Nephron progenitor cell (in vitro differentiated cells): ENCODE measurements at regions not wholly inside any gene's neighbourhood (a gene's known extent, or its start where the extent isn't known, plus 50 kb on each side); places are given as distances from the start of the nearest gene placed in this dataset.

Experiments
- DNase-seq: peaks from one replicate; pipeline ENCODE4 v3.0.0; 2021
- H3K27ac Mint-ChIP-seq: 2 replicates; pipeline ENCODE4 v1.8.0; 2021; ENCODE audit warnings: mild to moderate bottlenecking, moderate library complexity, mixed read lengths
- H3K27me3 Mint-ChIP-seq: 2 replicates; pipeline ENCODE4 v1.8.0; 2021; ENCODE audit warnings: mild to moderate bottlenecking, low read depth, mixed read lengths; ENCODE audit not compliant: poor library complexity
- H3K36me3 Mint-ChIP-seq: 2 replicates; pipeline ENCODE4 v1.8.0; 2021; ENCODE audit warnings: low read depth, mixed read lengths
- H3K4me1 Mint-ChIP-seq: 2 replicates; pipeline ENCODE4 v1.8.0; 2021; ENCODE audit warnings: mixed read lengths
- H3K4me3 Mint-ChIP-seq: 2 replicates; pipeline ENCODE4 v1.8.0; 2021; ENCODE audit warnings: mild to moderate bottlenecking, moderate library complexity, mixed read lengths
- H3K9me3 Mint-ChIP-seq: 2 replicates; pipeline ENCODE4 v1.8.0; 2021; ENCODE audit warnings: mild to moderate bottlenecking, moderate library complexity, mixed read lengths
- TF ChIP-seq, protein P1 (sequence below): fragments of 200-600 bp; sonication (generic); IDR thresholded peaks from 2 replicates; pipeline ENCODE4 v1.5.0; 2021; ENCODE audit warnings: antibody characterized with exemption

- H3K9me3 Mint-ChIP-seq, result peaks cover 23% of the 10 kb centered on the region
- no peak overlapping the region for H3K4me3 Mint-ChIP-seq
- H3K27me3 Mint-ChIP-seq, result peaks cover 82% of the 10 kb centered on the region
- H3K27ac Mint-ChIP-seq, result no peak overlapping the region
- peak; percentile 96 for DNase-seq
- H3K4me1 Mint-ChIP-seq, result no peaks in the 10 kb centered on the region
- no peaks in the 10 kb centered on the region for H3K36me3 Mint-ChIP-seq
- TF ChIP-seq, protein P1, sequence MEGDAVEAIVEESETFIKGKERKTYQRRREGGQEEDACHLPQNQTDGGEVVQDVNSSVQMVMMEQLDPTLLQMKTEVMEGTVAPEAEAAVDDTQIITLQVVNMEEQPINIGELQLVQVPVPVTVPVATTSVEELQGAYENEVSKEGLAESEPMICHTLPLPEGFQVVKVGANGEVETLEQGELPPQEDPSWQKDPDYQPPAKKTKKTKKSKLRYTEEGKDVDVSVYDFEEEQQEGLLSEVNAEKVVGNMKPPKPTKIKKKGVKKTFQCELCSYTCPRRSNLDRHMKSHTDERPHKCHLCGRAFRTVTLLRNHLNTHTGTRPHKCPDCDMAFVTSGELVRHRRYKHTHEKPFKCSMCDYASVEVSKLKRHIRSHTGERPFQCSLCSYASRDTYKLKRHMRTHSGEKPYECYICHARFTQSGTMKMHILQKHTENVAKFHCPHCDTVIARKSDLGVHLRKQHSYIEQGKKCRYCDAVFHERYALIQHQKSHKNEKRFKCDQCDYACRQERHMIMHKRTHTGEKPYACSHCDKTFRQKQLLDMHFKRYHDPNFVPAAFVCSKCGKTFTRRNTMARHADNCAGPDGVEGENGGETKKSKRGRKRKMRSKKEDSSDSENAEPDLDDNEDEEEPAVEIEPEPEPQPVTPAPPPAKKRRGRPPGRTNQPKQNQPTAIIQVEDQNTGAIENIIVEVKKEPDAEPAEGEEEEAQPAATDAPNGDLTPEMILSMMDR, result no peak
Observed at GRCh38 chr20:63082308-63082938, 75.7 kb upstream of the BHLHE23 start.

DNA sequence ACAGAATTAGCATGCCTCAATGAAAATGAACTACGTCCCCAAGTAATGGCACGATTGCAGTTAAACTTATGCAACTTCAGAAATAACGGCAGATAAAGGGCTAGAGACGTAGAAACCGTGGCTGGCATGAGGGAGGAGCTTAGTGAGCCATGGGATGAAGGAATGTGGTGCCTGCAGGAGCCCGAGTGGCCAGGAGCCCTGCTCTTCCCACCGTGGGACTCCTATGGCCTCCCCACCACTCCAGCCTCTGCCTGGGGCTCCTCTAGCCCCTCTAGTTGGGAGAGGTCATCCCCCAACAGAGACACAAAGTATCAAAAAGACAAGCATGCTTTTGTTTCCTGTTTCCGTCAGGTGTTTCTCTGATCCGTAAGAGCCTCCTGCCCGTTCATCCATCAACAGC, 75.1 kb upstream of the BHLHE23 start:
- Mint-ChIP-seq H3K27ac (no peak overlapping the region), H3K4me3 (no peak overlapping the region), H3K27me3 (peaks cover 83% of the 10 kb centered on the region), H3K36me3 (no peaks in the 10 kb centered on the region), H3K9me3 (peaks cover 28% of the 10 kb centered on the region), H3K4me1 (no peaks in the 10 kb centered on the region)
- DNase-seq, result no peak
- TF ChIP-seq, protein P1, result no peak

DNA sequence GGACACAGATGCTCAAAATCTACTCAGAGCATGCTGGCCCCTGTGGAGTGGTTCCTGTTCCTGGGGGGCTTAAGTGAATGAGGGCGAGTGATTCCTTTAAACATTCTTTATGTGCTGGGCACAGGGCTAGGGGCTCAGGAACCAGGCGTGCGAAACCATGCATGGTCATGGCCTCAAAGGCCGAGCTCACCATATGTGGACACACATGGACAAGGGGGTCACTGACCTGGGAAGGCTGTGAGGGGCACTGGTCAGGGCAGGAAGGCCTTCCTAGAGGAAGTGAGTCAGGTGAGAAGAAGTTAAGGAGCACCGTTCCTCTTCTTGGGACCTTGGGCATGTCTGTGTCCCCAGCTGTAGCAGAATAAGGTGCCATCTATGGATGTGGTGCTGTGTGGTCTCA, 74.6 kb upstream of the BHLHE23 start:
- TF ChIP-seq, protein P1, result no peak
- H3K4me1 Mint-ChIP-seq, result no peaks in the 10 kb centered on the region
- H3K36me3 Mint-ChIP-seq, result no peaks in the 10 kb centered on the region
- no peak overlapping the region for H3K27ac Mint-ChIP-seq
- DNase-seq, result no peak
- H3K27me3 Mint-ChIP-seq, result peaks cover 83% of the 10 kb centered on the region
- H3K4me3 Mint-ChIP-seq, result no peak overlapping the region
- peaks cover 33% of the 10 kb centered on the region for H3K9me3 Mint-ChIP-seq

GRCh38 chr20:63080811-63081210, 74.0 kb upstream of the BHLHE23 start:
- peaks cover 38% of the 10 kb centered on the region for H3K9me3 Mint-ChIP-seq
- TF ChIP-seq, protein P1, result no peak
- H3K36me3 Mint-ChIP-seq, result no peaks in the 10 kb centered on the region
- H3K27ac Mint-ChIP-seq, result no peak overlapping the region
- H3K27me3 Mint-ChIP-seq, result peaks cover 83% of the 10 kb centered on the region
- DNase-seq, result no peak
- no peak overlapping the region for H3K4me3 Mint-ChIP-seq
- no peaks in the 10 kb centered on the region for H3K4me1 Mint-ChIP-seq

- no peak for DNase-seq
- TF ChIP-seq, protein P1, result no peak
- Mint-ChIP-seq H3K4me3 (no peak overlapping the region), H3K4me1 (no peaks in the 10 kb centered on the region), H3K27ac (no peak overlapping the region), H3K27me3 (peaks cover 83% of the 10 kb centered on the region), H3K9me3 (peaks cover 42% of the 10 kb centered on the region), H3K36me3 (no peaks in the 10 kb centered on the region)
Observed at GRCh38 chr20:63080411-63080810, 73.6 kb upstream of the BHLHE23 start.

DNA sequence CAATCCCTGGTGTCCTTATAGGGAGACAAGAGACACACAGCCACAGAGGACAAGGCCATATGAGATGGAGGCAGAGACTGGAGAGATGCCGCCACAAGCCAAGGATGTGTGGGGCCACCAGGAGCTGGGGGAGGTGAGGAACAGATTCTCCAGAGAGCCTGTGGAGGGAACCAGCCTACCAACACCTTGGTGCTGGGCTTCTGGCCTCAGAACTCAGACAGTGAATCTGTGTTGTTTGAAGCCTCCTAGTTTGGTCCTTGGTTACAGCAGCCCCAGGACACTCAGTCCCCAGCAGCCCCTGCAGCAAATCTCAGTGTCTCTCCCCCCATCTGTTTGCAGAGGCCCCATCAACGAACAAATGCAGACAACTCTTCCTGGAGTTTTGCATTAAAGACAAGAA, 73.2 kb upstream of the BHLHE23 start:
- H3K4me3 Mint-ChIP-seq, result no peak overlapping the region
- H3K9me3 Mint-ChIP-seq, result peaks cover 42% of the 10 kb centered on the region
- no peak overlapping the region for H3K27ac Mint-ChIP-seq
- TF ChIP-seq, protein P1, result no peak
- H3K36me3 Mint-ChIP-seq, result no peaks in the 10 kb centered on the region
- H3K4me1 Mint-ChIP-seq, result no peaks in the 10 kb centered on the region
- DNase-seq, result no peak
- H3K27me3 Mint-ChIP-seq, result peaks cover 84% of the 10 kb centered on the region
